ENCODE measurements at regions not wholly inside any gene's neighbourhood (a gene's known extent, or its start where the extent isn't known, plus 50 kb on each side); places are given as distances from the start of the nearest gene placed in this dataset.

GRCh38 chr15:94638183-94638582 lies 406.8 kb downstream of the MCTP2 start:
- no peak for TF ChIP-seq EZH2 (IDR thresholded peaks at IDR 0.05; ENCODE audit: insufficient read depth, poor library complexity, severe bottlenecking)
- TF ChIP-seq EZH2phosphoT487 (IDR thresholded peaks at IDR 0.05; ENCODE audit: insufficient read depth, low read depth) = no peak

Data from GM23248 (cell line).